Occipital lobe (tissue), 1 donor: ENCODE measurements at regions not wholly inside any gene's neighbourhood (a gene's known extent, or its start where the extent isn't known, plus 50 kb on each side); places are given as distances from the start of the nearest gene placed in this dataset.

Source experiments
- DNase-seq: peaks from one replicate; lab custom pipeline; 2025; lab: John Stamatoyannopoulos, UW

GRCh38 chr1:30273456-30273855 lies 449.9 kb downstream of the MATN1 start:
- DNase-seq: no peak

DNA sequence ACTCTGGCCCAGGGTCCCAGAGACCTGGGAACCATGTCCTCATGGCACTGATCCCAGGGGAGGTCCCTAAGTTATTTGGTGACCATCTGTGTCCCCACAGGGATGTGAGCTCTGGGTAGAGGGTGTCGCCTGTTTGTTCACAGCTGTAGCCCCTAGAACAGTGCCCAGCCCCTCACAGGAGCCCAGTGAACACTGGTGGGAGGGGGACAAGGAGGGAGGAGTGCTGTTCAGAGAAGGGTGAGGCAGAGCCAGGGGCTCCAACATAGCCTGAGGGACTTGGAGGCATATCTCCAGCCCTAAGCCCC lies 450.4 kb downstream of the MATN1 start:
- DNase-seq: no peak

GRCh38 chr1:30272277-30273020 lies 450.9 kb downstream of the MATN1 start:
- no peak for DNase-seq

DNA sequence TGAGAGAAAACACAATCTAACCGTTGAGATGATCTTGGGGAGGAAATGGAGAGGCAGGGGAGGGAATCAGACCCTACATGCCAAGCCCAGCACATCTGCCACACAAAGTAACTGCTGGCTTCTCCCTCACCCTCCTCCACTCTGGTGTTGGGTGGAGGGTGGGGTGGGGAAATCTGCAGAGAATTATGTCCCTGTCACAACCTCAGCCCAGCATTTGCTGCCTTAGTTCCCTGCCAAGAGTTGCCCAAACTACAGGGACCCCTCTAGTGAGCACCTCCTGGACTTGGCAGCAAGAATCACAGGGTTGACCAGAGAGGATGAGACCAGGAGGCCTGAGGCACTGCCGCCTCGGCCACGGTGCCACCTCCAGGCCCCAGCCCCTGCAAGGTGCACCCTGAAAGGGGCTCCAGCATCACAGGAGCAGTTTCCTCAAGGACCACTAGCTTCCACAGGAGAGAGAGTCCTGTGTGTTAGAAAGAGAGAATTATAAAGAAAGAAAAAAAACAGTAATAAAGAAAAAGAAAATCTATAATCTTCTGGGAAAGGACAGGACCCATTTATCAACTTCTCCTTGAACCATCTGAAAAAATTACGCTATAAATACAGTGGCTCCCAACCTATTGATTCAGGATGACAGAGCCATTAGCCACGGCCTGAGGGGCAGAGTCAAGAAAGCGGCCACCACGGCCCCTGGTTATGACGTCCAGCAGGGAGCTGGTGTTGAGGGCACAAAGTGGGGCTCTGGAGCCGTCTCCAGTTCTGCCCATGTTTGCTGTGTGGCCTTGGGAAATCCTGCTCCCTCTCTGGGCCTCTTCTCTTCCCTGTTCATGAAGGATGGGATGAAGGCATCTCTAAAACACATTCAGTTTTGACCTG lies 451.7 kb downstream of the MATN1 start:
- DNase-seq: no peak

- DNase-seq: no peak
These were observed 452.9 kb downstream of the MATN1 start for GRCh38 chr1:30270461-30270860.

GRCh38 chr1:30268923-30269666 lies 454.3 kb downstream of the MATN1 start:
- DNase-seq: no peak

DNA sequence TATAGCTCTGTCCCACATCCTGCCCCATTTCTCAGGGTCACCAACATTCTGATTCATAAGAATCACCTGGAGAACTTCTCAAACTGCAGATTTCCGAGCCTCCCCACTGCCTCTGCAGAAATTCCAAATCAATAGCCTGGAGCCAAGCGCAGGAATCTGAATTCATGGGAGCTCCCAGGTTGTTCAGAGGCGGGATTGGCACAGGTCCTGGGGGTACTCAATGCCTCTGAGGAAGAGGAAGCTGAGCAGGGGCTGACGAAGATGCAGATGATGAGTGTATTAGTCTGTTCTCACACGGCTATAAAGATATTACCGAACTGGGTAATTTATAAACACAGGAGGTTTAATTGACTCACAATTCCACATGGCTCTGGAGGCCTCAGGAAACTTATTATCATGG lies 455.5 kb downstream of the MATN1 start:
- no peak for DNase-seq

GRCh38 chr1:30267046-30267445 lies 456.3 kb downstream of the MATN1 start:
- DNase-seq: no peak

DNA sequence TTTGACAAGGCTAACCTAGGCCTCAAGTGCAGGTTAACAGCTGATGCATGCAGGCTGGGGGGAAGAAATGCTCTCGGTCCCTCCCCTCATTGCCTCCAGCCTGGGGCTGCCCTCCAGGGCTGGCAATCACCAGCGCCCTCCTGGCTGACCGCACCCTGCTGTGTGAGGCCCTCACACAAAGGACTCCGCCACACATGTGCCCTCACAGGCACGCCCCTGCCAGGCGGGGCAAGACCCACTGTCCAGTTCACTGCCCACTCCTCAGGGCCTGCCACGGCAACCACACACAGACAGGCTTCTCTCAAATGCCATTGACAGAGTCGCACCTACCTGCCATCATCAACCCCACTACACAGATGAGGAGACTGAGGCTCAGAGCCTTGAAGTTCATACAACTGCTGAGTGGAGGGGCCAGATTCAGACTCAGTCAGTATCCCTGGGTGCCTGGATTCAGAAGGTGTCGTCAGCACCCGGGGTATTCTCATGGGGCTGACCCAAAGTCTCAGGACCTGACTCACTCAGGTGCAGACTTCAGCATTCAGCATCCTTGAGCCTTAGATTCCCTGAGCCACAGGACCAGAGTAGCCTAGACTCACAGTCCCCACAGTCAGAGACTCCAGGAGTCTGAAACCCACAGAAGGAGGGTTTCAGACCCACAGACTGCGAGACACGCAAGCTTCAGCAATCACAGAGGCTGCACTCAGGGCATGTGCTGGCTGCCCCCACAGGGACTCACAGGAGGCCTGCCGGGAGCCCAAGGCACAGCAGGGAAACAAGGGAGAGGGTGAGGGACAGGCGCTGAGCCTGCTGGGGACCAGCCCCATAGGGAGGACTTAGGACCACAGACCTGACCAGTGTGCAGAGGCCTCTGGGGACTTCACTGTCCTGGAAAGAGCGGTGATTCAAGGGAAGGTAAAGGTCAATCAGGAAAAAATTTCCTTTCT lies 458.0 kb downstream of the MATN1 start:
- DNase-seq: no peak

- DNase-seq: no peak
These were observed 458.7 kb downstream of the MATN1 start for GRCh38 chr1:30264672-30265025.

DNA sequence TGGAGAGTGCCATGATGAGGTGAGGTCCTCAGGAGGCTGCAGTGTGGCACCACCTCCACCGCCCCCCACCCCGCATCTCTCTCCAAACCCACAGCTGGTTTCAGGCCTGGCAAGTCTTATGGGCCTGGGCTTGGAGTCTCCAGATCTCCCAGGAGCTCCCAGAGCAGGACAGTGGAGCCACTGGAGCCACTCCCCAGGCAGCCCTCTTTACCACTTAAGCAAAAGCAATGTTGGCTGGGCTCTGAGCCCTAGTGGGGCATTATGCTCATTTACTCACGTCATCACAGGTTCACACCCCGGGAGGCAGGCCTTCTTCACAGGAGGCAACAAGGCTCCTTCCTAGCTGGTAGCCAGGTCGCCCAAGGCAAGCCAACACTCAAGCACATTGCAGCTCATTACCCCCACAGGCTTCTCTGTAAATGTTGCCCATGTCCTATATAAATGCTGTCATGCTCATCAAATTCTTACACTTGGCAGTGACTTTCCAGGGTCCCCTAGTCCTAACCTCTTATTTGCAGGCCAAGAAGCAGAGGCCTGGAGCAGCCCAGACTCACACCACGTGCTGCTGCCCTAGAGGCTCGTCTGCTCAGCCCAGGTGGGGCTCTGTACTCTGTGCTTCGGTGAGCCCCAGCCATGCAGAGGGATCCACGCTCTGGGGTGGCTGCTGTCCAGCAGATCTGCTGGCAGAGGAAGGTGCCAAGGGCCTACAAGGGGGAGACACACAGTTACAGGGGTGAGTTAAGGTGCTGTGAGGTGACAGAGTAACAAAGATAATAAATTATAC lies 459.3 kb downstream of the MATN1 start:
- DNase-seq: no peak

DNA sequence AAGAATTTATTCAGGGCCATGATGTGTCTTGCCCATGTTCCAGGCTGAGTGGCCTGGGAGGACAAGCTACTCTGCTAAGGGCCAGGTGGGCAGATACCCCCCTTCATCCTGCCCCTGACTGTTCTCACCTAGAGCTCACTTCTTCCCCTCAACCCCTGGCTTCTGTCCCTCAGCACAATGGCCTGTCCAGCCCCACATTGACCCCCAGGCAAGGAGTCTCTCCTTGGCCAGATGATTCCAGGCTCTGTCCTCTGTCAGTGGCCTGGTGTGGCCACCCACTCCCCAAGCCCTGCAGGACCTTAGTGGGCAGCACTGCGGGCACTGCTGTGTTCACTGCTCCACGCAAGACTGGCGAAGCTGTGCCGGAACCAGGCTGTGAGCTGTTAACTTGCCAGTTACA lies 460.0 kb downstream of the MATN1 start:
- no peak for DNase-seq

GRCh38 chr1:30262158-30262557 lies 461.2 kb downstream of the MATN1 start:
- DNase-seq: no peak

- DNase-seq: no peak
These were observed 463.1 kb downstream of the MATN1 start for GRCh38 chr1:30260318-30260717.

DNA sequence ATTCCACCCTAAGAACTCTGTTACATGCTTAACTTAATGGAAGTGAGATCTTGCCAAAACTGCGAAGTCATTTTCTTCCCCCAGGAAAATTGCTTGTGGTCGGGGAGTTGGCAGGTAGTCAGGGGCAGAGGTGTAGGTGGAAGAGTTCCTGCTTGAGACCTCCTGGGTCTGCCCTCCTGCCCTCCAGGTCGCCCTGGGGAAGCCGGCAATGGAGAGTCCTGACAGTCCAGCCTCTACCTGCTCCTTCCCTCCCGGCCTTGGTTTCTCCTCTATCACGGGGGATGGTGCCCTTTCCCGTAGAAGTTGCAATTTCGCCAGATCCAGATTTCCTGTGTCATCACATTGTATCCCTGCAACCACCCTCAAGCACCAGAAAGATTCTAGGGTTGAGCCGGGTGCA lies 463.8 kb downstream of the MATN1 start:
- DNase-seq: no peak

DNA sequence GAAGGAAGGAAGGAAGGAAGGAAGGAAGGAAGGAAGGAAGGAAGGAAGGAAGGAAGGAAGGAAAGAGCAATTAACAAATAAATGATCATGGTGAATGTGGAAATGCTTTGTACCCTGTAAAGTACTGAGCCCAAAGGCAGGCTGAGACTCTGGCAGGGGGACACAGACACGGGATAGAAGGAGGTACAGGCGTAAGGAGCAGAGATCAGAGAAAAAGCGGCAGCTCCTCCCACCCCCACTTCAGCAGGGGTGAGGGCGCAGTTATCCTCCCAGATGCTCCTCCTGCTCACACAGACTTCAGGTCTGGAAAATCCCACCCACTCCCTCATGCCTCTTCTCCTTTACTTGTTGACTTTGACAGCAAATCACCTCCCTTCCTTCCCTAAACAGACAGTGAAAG lies 464.5 kb downstream of the MATN1 start:
- DNase-seq: no peak

DNA sequence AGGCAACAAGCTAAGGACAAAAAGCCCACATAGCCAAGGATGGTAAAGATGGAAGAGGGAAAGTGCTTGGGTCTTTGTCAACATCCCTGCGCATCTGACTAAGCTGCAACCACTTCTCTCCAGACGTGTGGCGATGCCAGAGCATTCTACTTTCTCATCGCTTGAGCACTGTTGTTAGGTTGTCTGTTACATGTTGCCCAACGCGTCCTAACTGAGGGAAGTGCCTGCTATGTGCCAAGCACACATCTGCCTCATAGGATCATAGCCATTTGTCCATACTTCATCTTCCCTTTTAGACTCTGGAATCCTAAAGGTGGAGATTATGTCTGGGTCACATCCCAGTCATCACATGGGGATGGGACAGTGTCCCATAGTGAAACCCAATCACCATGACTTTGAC lies 464.9 kb downstream of the MATN1 start:
- no peak for DNase-seq

DNA sequence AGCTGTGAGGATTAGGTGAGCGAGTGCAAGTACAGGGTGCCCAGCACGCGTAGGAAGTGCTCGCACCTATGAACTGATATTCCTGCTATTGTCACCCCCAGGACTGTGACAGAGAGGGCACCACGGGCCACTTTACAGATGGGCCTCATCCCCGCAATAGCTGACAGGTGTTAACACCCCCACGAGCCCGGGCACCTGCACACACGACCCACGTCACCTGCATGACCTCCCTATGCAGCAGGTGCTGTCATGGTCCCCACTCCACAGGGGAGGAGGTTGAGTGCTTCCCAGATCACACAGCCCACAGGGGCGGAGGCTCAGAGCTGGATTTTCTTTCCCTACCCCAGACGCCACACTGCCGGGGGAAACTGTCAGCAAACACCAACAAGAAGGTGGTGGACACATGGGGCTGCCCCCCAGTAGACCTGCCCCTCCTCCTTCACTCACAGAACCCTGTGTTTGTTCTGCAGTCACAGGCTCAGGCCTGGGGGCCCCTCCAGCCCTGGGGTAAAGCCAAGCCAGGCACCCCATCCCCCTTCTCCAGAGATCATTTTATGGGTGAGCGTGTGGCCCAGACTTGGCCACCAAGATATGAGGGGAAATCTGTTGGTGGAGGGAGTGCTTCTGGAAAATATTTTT lies 465.5 kb downstream of the MATN1 start:
- no peak for DNase-seq

GRCh38 chr1:30257322-30257721 lies 466.1 kb downstream of the MATN1 start:
- DNase-seq: no peak

GRCh38 chr1:30256911-30257310 lies 466.5 kb downstream of the MATN1 start:
- no peak for DNase-seq
